ENCODE measurements at regions not wholly inside any gene's neighbourhood (a gene's known extent, or its start where the extent isn't known, plus 50 kb on each side); places are given as distances from the start of the nearest gene placed in this dataset.
"Not testable (repeated sequence)": the region's sequence is repeated elsewhere in the genome, so short reads cannot be mapped to it uniquely, and the experiment has no call there.

GRCh38 chr12:89194683-89195082 lies 157.6 kb downstream of the DUSP6 start:
- ATAC-seq (no peak), DNase-seq (ENCODE audit: low spot score in 2 of 2) (no peak)
- no peak overlapping the region for H3K27ac Mint-ChIP-seq
- no peak overlapping the region for H3K4me3 Mint-ChIP-seq
- H3K36me3 Mint-ChIP-seq: no peaks in the 10 kb centered on the region
- H3K4me1 Mint-ChIP-seq: peaks cover 5% of the 10 kb centered on the region
- peaks cover 2% of the 10 kb centered on the region for H3K9me3 Mint-ChIP-seq

DNA sequence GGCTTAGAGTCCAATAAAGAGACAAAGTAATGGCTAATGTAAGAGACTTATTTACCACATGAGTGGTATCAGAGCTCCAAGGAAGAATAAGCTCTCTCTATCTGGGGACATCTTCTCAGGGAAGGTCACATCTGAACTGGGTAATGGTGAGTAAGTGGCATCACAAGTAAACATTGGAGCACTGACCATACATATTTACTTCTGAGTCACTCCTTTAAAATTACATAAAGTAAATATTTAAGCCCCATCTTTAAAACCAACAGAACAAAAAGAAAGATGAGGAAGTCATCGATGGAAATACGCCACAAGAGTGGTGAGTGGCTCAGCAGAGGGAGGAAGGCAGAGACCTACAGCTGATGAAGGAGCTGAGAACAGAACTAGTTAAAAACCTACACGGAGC lies 159.9 kb downstream of the DUSP6 start:
- no peaks in the 10 kb centered on the region for H3K4me1 Mint-ChIP-seq
- H3K27ac Mint-ChIP-seq: no peak overlapping the region
- DNase-seq (ENCODE audit: low spot score in 2 of 2) (no peak), ATAC-seq (no peak)
- no peaks in the 10 kb centered on the region for H3K36me3 Mint-ChIP-seq
- H3K4me3 Mint-ChIP-seq: no peak overlapping the region
- H3K9me3 Mint-ChIP-seq: peaks cover 13% of the 10 kb centered on the region

- H3K36me3 Mint-ChIP-seq; H3K4me1 Mint-ChIP-seq; DNase-seq (ENCODE audit: low spot score in 2 of 2); ATAC-seq; H3K4me3 Mint-ChIP-seq; H3K27ac Mint-ChIP-seq: not testable (repeated sequence)
- H3K9me3 Mint-ChIP-seq: peaks cover 13% of the 10 kb centered on the region
These were observed 160.7 kb downstream of the DUSP6 start for GRCh38 chr12:89191597-89191996.

DNA sequence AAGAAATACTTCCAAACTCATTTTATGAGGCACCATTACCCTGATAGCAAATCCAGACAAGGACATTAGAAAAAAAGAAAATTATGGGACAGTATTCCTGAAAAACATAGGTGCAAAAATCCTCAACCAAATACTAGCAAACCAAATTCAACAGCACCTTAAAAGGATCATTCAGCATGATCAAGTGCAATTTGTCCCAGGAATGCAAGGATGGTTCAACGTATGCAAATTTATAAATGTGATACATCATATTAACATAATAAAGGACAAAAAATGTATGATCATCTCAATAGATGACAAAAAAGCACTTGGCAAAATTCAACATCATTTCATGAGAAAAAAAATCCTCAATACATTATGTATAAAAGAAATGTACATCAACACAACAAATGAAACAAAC lies 162.9 kb downstream of the DUSP6 start:
- no peak for DNase-seq (ENCODE audit: low spot score in 2 of 2)
- no peak for ATAC-seq
- H3K4me1 Mint-ChIP-seq: no peaks in the 10 kb centered on the region
- H3K27ac Mint-ChIP-seq: no peak overlapping the region
- no peak overlapping the region for H3K4me3 Mint-ChIP-seq
- H3K9me3 Mint-ChIP-seq: peaks cover 13% of the 10 kb centered on the region
- no peaks in the 10 kb centered on the region for H3K36me3 Mint-ChIP-seq

DNA sequence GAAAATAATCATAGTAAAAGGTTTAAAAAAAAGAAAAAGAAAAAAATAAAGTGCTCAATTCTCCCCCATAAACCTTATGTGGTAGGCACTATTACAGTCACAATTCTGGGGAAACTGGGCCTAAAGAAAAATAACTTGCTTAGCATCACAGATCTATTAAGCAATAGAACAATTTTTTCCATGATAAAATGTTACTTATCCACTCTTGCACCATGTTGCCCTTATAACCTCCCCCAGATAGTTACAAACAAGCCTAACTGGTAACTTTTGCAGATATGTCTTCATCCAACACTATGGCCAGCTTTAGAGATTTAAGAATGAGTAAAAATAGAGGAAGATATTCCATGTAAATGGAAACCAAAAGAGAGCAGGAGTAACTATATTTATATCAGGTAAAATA lies 164.8 kb downstream of the DUSP6 start:
- Mint-ChIP-seq H3K4me3 (no peak overlapping the region), H3K36me3 (no peaks in the 10 kb centered on the region), H3K27ac (no peak overlapping the region), H3K4me1 (peaks cover 3% of the 10 kb centered on the region), H3K9me3 (peaks cover 13% of the 10 kb centered on the region)
- ATAC-seq: no peak
- DNase-seq (ENCODE audit: low spot score in 2 of 2): no peak

DNA sequence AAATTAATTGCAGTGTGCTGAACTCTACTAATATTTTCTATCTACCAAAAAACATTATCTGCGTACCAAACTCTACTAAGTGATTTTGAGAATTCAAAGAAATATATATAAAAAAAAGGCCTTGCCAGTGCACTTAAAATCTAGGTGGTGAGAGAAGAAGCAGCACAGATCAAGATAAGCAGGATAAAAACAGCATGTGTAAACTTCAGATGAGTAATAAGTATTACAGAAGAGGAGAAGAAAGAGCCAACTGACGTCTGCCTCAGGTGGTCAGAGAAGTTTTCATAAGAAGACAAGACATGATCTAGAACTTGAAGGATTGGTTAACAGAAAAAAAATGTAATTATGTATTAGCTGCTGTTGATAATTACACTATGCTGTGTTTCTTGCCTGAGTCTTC lies 166.4 kb downstream of the DUSP6 start:
- Mint-ChIP-seq H3K36me3 (no peaks in the 10 kb centered on the region), H3K9me3 (peaks cover 10% of the 10 kb centered on the region), H3K27ac (no peak overlapping the region), H3K4me3 (no peak overlapping the region), H3K4me1 (peaks cover 19% of the 10 kb centered on the region)
- DNase-seq (ENCODE audit: low spot score in 2 of 2): no peak
- no peak for ATAC-seq

- ATAC-seq: no peak
- no peak for DNase-seq (ENCODE audit: low spot score in 2 of 2)
- Mint-ChIP-seq H3K4me3 (no peak overlapping the region), H3K4me1 (peaks cover 26% of the 10 kb centered on the region), H3K36me3 (no peaks in the 10 kb centered on the region), H3K9me3 (peaks cover 10% of the 10 kb centered on the region), H3K27ac (no peak overlapping the region)
These were observed 167.1 kb downstream of the DUSP6 start for GRCh38 chr12:89185181-89185580.

GRCh38 chr12:89183985-89184435 lies 168.3 kb downstream of the DUSP6 start:
- DNase-seq (ENCODE audit: low spot score in 2 of 2) (no peak), ATAC-seq (no peak)
- Mint-ChIP-seq H3K9me3 (peaks cover 7% of the 10 kb centered on the region), H3K4me1 (peaks cover 31% of the 10 kb centered on the region), H3K36me3 (no peaks in the 10 kb centered on the region), H3K27ac (no peak overlapping the region), H3K4me3 (no peak overlapping the region)

GRCh38 chr12:89181271-89181920 lies 170.9 kb downstream of the DUSP6 start:
- ATAC-seq: peak; percentile 94
- Mint-ChIP-seq H3K4me1 (peaks cover 31% of the 10 kb centered on the region), H3K9me3 (no peaks in the 10 kb centered on the region), H3K4me3 (peak overlapping the region; percentile 15), H3K36me3 (no peaks in the 10 kb centered on the region), H3K27ac (peak overlapping the region; percentile 43)
- DNase-seq (ENCODE audit: low spot score in 2 of 2): no peak

DNA sequence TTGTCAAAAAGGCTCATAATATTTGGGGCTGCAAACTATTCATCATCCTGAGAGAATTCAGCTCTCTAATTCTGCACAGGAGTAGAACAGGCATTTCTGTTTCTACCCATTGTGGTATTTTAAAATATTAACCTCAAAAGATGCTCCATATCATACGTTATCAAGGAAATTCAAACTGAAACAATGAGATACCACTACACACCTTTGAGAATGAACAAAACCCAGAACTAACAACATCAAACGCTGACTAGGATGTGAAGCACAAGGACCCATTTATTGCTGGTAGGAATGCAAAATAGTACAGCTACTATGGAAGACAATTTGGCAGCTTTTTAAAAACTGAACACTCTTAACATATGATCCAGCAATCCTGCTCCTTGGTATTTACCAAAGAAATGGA lies 171.8 kb downstream of the DUSP6 start:
- Mint-ChIP-seq H3K4me3 (peak overlapping the region; percentile 15), H3K36me3 (no peaks in the 10 kb centered on the region), H3K9me3 (no peaks in the 10 kb centered on the region), H3K27ac (peak overlapping the region; percentile 43), H3K4me1 (peaks cover 31% of the 10 kb centered on the region)
- ATAC-seq (peak; percentile 53), DNase-seq (ENCODE audit: low spot score in 2 of 2) (no peak)

- Mint-ChIP-seq H3K27ac (peak overlapping the region; percentile 43), H3K4me3 (peak overlapping the region; percentile 15), H3K4me1 (peaks cover 31% of the 10 kb centered on the region), H3K9me3 (no peaks in the 10 kb centered on the region), H3K36me3 (no peaks in the 10 kb centered on the region)
- ATAC-seq (no peak), DNase-seq (ENCODE audit: low spot score in 2 of 2) (no peak)
These were observed 172.3 kb downstream of the DUSP6 start for GRCh38 chr12:89179983-89180382.

GRCh38 chr12:89179245-89179644 lies 173.1 kb downstream of the DUSP6 start:
- ATAC-seq: no peak
- H3K9me3 Mint-ChIP-seq: no peaks in the 10 kb centered on the region
- no peak for DNase-seq (ENCODE audit: low spot score in 2 of 2)
- H3K27ac Mint-ChIP-seq: no peak overlapping the region
- peaks cover 31% of the 10 kb centered on the region for H3K4me1 Mint-ChIP-seq
- H3K36me3 Mint-ChIP-seq: no peaks in the 10 kb centered on the region
- no peak overlapping the region for H3K4me3 Mint-ChIP-seq

DNA sequence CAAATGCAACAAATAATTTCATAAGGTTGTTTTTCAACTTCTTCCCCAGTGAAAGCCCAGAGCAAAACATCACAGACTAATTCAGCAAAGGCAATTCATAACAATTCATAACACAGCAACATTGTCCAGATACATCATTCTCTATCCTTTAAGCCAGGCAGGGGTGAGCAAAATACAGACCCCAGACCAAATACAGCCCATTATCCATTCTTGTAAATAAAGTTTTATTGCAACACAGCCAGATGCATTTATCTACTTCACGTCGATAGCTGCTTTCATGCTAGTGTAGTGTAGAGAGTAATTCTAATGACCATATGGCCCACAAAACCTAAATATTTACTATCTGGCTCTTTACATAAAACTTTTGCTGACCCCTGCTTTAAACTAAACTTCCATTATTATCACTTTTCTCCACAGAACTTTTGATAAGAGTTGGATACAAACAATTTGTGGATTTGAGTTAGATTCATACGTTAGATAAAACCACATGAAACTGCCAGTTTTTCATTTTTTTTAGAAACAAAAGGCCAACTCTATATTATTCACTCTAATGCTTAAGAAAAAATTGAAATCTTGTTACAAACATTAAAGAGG lies 174.4 kb downstream of the DUSP6 start:
- Mint-ChIP-seq H3K9me3 (no peaks in the 10 kb centered on the region), H3K27ac (no peak overlapping the region), H3K4me1 (peaks cover 31% of the 10 kb centered on the region), H3K4me3 (no peak overlapping the region), H3K36me3 (no peaks in the 10 kb centered on the region)
- DNase-seq (ENCODE audit: low spot score in 2 of 2): no peak
- ATAC-seq: no peak

- H3K4me3 Mint-ChIP-seq: no peak overlapping the region
- DNase-seq (ENCODE audit: low spot score in 2 of 2): no peak
- no peak for ATAC-seq
- H3K36me3 Mint-ChIP-seq: no peaks in the 10 kb centered on the region
- peaks cover 20% of the 10 kb centered on the region for H3K4me1 Mint-ChIP-seq
- no peak overlapping the region for H3K27ac Mint-ChIP-seq
- H3K9me3 Mint-ChIP-seq: no peaks in the 10 kb centered on the region
These were observed 175.6 kb downstream of the DUSP6 start for GRCh38 chr12:89176676-89177075.

DNA sequence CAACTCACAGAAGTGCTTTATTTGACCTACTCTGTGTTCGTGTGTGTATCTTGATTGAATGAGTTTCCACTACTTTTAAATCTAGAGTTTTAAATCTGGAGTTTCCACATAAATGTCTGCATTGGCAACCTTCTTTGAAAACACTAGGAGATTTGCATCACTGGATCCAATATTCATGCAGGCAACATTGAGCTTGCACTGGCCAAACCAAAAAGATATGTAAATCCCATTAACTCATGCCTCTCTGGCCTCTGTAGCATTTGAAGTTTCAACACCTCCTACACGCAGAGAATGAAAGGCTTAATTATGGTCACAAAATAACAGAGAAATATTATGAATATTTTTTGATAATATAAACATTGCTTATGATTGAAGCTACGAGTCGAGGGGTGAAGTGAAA lies 178.6 kb downstream of the DUSP6 start:
- Mint-ChIP-seq H3K36me3 (no peaks in the 10 kb centered on the region), H3K4me3 (no peak overlapping the region), H3K9me3 (peaks cover 4% of the 10 kb centered on the region), H3K4me1 (peaks cover 4% of the 10 kb centered on the region), H3K27ac (no peak overlapping the region)
- ATAC-seq (no peak), DNase-seq (ENCODE audit: low spot score in 2 of 2) (no peak)

DNA sequence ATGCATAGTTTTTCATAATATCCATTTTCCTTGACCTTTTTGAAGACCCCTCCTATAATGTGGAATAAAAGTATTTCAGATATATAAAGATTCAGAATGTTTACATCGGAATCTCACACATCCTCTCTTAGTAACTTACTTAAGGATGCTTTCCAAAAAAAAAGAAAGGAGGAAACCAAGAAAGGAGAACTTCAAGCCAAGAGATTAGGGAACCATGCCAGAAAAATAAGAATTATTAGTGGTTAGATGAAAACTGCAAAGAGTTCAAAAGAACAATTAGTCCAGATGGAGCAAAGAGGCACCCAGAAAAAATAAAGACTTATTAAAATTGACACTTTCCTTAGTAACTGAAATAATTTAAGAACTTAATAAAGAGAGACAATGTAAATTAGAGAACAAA lies 179.2 kb downstream of the DUSP6 start:
- peaks cover 4% of the 10 kb centered on the region for H3K9me3 Mint-ChIP-seq
- H3K27ac Mint-ChIP-seq: no peak overlapping the region
- DNase-seq (ENCODE audit: low spot score in 2 of 2) (no peak), ATAC-seq (no peak)
- H3K4me3 Mint-ChIP-seq: no peak overlapping the region
- no peaks in the 10 kb centered on the region for H3K36me3 Mint-ChIP-seq
- peaks cover 9% of the 10 kb centered on the region for H3K4me1 Mint-ChIP-seq
